ENCODE measurements at regions not wholly inside any gene's neighbourhood (a gene's known extent, or its start where the extent isn't known, plus 50 kb on each side); places are given as distances from the start of the nearest gene placed in this dataset.

GRCh38 chr3:132267391-132267993 lies 49.7 kb upstream of the ACP3 start:
- TF ChIP-seq EZH2phosphoT487 (IDR thresholded peaks at IDR 0.05; ENCODE audit: insufficient read depth, low read depth) (no peak), EZH2 (IDR thresholded peaks at IDR 0.05; ENCODE audit: insufficient read depth, poor library complexity, severe bottlenecking) (no peak)

Measured in GM23248 (cell line).